MM.1S (cell line): ENCODE measurements at regions not wholly inside any gene's neighbourhood (a gene's known extent, or its start where the extent isn't known, plus 50 kb on each side); places are given as distances from the start of the nearest gene placed in this dataset.

Experiments
- DNase-seq: peaks from one replicate; pipeline ENCODE4 v3.0.0-alpha.2; 2015
- H2AFZ ChIP-seq: fragments of 300-600 bp; sonication (generic); 2 replicates; pipeline ENCODE4 v1.6.0; 2016; ENCODE audit warnings: antibody characterized with exemption, low read length
- H3F3A ChIP-seq: fragments of 300-600 bp; sonication (generic); 2 replicates; pipeline ENCODE4 v1.6.1; 2016; ENCODE audit warnings: mild to moderate bottlenecking, antibody characterized with exemption, low read length, moderate library complexity, mixed read lengths; ENCODE audit not compliant: insufficient read depth
- H3K27ac ChIP-seq: fragments of 300-600 bp; sonication (generic); 2 replicates; pipeline ENCODE4 v1.5.1; 2016; ENCODE audit warnings: mild to moderate bottlenecking, low read length
- H3K27me3 ChIP-seq: fragments of 300-600 bp; sonication (generic); replicated peaks from 2 replicates; pipeline ENCODE4 v1.6.0; 2016; ENCODE audit warnings: low read length; ENCODE audit not compliant: insufficient read depth
- H3K36me3 ChIP-seq: fragments of 300-600 bp; sonication (generic); replicated peaks from 2 replicates; pipeline ENCODE4 v1.6.1; 2016; ENCODE audit warnings: mild to moderate bottlenecking, low read length, mixed read lengths; ENCODE audit not compliant: insufficient read depth
- H3K4me1 ChIP-seq: fragments of 300-600 bp; sonication (generic); 2 replicates; pipeline ENCODE4 v1.6.1; 2016; ENCODE audit warnings: low read length, mixed read lengths
- H3K4me2 ChIP-seq: fragments of 300-600 bp; sonication (generic); 2 replicates; pipeline ENCODE4 v1.6.0; 2016; ENCODE audit warnings: low read depth, low read length
- H3K4me3 ChIP-seq: fragments of 300-600 bp; sonication (generic); 2 replicates; pipeline ENCODE4 v1.5.1; 2016; ENCODE audit warnings: low read length, mixed read lengths
- H3K79me2 ChIP-seq: fragments of 300-600 bp; sonication (generic); 2 replicates; pipeline ENCODE4 v1.6.1; 2016; ENCODE audit warnings: mixed run types, low read length, mixed read lengths
- H3K9ac ChIP-seq: fragments of 300-600 bp; sonication (generic); 2 replicates; pipeline ENCODE4 v1.6.1; 2016; ENCODE audit warnings: low read length, mixed read lengths
- H3K9me2 ChIP-seq: fragments of 300-600 bp; sonication (generic); replicated peaks from 2 replicates; pipeline ENCODE4 v1.6.1; 2016; ENCODE audit warnings: mild to moderate bottlenecking, low read length, mixed read lengths; ENCODE audit not compliant: insufficient read depth
- H3K9me3 ChIP-seq: fragments of 300-600 bp; sonication (generic); replicated peaks from 2 replicates; pipeline ENCODE4 v1.6.1; 2016; ENCODE audit warnings: mild to moderate bottlenecking, low read length, mixed read lengths; ENCODE audit not compliant: insufficient read depth
- H4K20me1 ChIP-seq: fragments of 300-600 bp; sonication (generic); 2 replicates; pipeline ENCODE4 v1.6.1; 2016; ENCODE audit warnings: mild to moderate bottlenecking, low read length, moderate library complexity, mixed read lengths; ENCODE audit not compliant: insufficient read depth
- EZH2 ChIP-seq: fragments of 300-600 bp; sonication (generic); optimal IDR thresholded peaks from 2 replicates; pipeline ENCODE3; 2017; ENCODE audit warnings: low read depth, mild to moderate bottlenecking, antibody characterized with exemption, low read length, mixed read lengths
- EZH2phosphoT487 ChIP-seq: fragments of 300-600 bp; sonication (generic); IDR thresholded peaks from 2 replicates; pipeline ENCODE4 v1.6.1; 2018; ENCODE audit warnings: antibody characterized with exemption, low read length
- TF ChIP-seq, protein P1 (sequence below): fragments of 300-600 bp; sonication (generic); IDR thresholded peaks from 2 replicates; pipeline ENCODE4 v1.5.1; 2016; ENCODE audit warnings: antibody characterized with exemption, low read length, mixed read lengths

DNA sequence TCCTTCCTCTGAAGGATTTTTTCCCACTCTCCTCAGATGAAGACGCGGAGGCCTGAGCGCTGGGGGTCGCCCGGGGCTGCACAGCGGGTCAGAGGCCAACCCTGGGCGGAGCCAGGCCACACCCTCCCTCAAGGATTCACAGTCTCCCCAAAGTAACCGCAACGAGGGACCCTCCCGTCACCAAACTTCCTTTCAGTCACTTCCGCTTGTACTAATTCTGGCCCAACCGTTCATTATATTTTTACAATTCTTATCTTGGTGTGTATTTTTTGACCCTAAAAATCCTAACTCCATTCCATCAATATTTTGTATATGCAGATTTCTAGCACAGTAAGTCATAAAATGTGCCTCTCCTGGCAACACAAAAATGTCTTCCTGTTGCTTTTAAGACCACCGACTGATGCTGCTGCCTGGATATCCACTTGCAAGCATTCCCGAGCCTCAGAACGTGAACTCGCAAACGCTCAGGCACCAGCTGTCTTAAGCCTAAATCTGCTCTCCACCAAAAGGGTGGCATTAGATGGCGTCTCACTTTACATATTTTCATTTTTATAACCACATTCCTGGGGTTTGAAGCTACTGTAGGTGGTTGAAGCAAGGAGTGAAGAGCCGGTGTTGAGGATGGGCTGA is 128.0 kb downstream of the DLL1 start:
- H3K9ac ChIP-seq, result no peak overlapping the region
- H3K4me1 ChIP-seq, result no peaks in the 10 kb centered on the region
- H3K27me3 ChIP-seq, result no peaks in the 10 kb centered on the region
- H3K36me3 ChIP-seq, result no peaks in the 10 kb centered on the region
- TF ChIP-seq EZH2, result no peak
- no peak for TF ChIP-seq EZH2phosphoT487
- TF ChIP-seq, protein P1, sequence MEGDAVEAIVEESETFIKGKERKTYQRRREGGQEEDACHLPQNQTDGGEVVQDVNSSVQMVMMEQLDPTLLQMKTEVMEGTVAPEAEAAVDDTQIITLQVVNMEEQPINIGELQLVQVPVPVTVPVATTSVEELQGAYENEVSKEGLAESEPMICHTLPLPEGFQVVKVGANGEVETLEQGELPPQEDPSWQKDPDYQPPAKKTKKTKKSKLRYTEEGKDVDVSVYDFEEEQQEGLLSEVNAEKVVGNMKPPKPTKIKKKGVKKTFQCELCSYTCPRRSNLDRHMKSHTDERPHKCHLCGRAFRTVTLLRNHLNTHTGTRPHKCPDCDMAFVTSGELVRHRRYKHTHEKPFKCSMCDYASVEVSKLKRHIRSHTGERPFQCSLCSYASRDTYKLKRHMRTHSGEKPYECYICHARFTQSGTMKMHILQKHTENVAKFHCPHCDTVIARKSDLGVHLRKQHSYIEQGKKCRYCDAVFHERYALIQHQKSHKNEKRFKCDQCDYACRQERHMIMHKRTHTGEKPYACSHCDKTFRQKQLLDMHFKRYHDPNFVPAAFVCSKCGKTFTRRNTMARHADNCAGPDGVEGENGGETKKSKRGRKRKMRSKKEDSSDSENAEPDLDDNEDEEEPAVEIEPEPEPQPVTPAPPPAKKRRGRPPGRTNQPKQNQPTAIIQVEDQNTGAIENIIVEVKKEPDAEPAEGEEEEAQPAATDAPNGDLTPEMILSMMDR, result no peak
- H3K27ac ChIP-seq, result no peak overlapping the region
- no peaks in the 10 kb centered on the region for H3K9me2 ChIP-seq
- no peak overlapping the region for H3K4me2 ChIP-seq
- H2AFZ ChIP-seq, result no peak overlapping the region
- DNase-seq, result no peak
- H3K9me3 ChIP-seq, result no peaks in the 10 kb centered on the region
- no peak overlapping the region for H3K4me3 ChIP-seq
- H3K79me2 ChIP-seq, result no peaks in the 10 kb centered on the region
- H4K20me1 ChIP-seq, result no peaks in the 10 kb centered on the region
- H3F3A ChIP-seq, result no peaks in the 10 kb centered on the region

DNA sequence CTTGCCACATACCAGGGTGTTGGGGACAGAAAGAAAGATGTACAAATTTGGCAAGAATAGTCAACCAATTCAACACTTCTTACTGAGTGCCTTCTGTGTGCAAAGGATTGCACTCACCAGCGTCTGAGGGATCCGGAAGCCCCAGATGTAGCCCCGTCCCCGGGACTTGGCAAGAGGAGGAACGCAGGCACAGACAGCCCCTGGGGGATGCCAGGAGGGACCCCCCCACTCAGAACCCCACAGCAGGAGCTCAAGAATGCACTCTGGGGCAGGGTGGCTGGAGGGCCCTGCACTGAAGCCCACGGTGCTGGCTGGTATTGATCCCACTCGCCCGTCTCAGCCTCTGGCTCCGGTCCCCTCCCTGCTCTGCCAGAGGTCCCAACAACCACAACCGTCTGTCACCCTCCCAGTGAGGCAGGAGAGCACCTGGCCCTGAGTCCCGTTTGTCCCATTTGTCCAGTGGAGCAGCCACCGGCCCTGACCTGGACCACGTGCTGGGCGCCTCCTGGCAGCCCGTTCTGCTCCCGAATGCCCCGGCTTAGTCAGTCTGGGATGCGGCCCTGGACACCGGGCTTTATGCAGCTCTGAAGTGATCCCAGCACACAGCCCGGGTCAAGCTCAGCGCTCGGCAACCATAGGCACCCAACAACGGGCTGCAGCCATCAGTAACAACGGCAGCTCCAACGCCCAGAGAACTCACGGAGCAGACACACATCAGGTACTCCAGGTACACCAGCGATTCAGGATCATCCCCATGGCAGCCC is 128.7 kb downstream of the DLL1 start:
- DNase-seq, result no peak

DNA sequence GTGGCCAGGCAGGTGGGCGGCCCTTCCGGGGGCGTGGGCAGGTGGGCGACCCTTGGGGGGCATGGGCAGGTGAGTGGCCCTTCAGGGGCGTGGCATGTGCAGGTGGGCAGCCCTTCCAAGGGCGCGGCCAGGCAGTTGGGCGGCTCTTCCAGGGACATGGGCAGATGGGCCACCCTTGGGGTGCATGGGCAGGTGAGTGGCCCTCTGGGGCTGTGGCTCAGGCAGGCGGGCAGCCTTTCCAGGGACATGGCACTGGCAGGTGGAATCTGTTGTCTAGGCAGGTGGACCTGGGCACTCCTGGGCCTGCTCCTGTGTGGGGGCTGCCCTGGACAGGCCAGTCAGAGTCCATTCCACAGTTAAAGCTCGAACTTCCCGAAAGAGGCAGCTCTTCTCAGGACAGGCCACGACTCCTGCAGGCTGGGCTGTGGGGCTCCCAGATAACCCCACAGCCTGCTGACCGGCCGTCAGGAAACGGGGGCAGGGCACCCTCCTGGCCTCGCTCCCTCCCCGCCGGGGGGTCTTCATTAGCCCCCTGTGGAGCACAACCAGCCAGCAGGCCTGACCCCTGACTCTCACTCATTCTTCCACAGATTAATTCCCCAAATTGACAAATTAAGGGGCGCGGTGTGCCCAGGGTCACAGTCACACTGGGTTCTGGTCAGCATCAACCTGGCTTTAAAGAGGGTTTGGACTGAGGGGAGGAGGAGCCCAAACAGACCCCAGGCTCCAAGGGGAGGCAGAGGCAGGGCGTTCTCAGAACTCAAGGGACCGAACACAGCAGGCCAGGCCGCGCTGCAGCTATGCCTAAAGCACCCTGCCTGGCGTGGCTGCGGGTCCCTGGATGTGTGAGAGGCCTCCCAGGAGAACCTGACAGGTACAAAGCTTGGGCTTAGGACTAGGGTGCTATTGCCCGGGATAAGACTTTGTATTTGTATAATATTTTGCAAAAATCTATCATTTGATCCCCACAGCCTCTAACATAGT is 130.0 kb downstream of the DLL1 start:
- Histone ChIP-seq H3K36me3 (no peaks in the 10 kb centered on the region), H3K9me3 (no peaks in the 10 kb centered on the region), H3K27me3 (no peaks in the 10 kb centered on the region), H2AFZ (no peak overlapping the region), H3K27ac (no peak overlapping the region), H3K9me2 (no peaks in the 10 kb centered on the region), H3K79me2 (no peaks in the 10 kb centered on the region), H3K4me2 (no peak overlapping the region), H3F3A (no peaks in the 10 kb centered on the region), H3K4me1 (no peaks in the 10 kb centered on the region), H3K9ac (no peak overlapping the region), H4K20me1 (no peaks in the 10 kb centered on the region), H3K4me3 (no peak overlapping the region)
- TF ChIP-seq EZH2 (no peak), EZH2phosphoT487 (no peak)
- TF ChIP-seq, protein P1, result no peak
- no peak for DNase-seq

More for the DNA sequence above, 128.7 kb downstream of the DLL1 start:
- Histone ChIP-seq H3K4me3 (no peak overlapping the region), H3K9ac (no peak overlapping the region), H3K27ac (no peak overlapping the region), H3K4me2 (no peak overlapping the region), H3K36me3 (no peaks in the 10 kb centered on the region), H3K9me3 (no peaks in the 10 kb centered on the region), H3F3A (no peaks in the 10 kb centered on the region), H3K79me2 (no peaks in the 10 kb centered on the region), H3K27me3 (no peaks in the 10 kb centered on the region), H3K9me2 (no peaks in the 10 kb centered on the region), H2AFZ (no peak overlapping the region), H3K4me1 (no peaks in the 10 kb centered on the region), H4K20me1 (no peaks in the 10 kb centered on the region)
- TF ChIP-seq, protein P1, result no peak
- TF ChIP-seq EZH2 (no peak), EZH2phosphoT487 (no peak)
